HG03039 (cell line): ENCODE measurements at regions not wholly inside any gene's neighbourhood (a gene's known extent, or its start where the extent isn't known, plus 50 kb on each side); places are given as distances from the start of the nearest gene placed in this dataset.
"Not testable (repeated sequence)": the region's sequence is repeated elsewhere in the genome, so short reads cannot be mapped to it uniquely, and the experiment has no call there.

Source experiments
- ATAC-seq: cut with Tn5 transposase; IDR thresholded peaks from one replicate; pipeline ENCODE4 v1.9.1; 2021; ENCODE audit warnings: mild to moderate bottlenecking, moderate library complexity; ENCODE audit not compliant: unreplicated experiment

DNA sequence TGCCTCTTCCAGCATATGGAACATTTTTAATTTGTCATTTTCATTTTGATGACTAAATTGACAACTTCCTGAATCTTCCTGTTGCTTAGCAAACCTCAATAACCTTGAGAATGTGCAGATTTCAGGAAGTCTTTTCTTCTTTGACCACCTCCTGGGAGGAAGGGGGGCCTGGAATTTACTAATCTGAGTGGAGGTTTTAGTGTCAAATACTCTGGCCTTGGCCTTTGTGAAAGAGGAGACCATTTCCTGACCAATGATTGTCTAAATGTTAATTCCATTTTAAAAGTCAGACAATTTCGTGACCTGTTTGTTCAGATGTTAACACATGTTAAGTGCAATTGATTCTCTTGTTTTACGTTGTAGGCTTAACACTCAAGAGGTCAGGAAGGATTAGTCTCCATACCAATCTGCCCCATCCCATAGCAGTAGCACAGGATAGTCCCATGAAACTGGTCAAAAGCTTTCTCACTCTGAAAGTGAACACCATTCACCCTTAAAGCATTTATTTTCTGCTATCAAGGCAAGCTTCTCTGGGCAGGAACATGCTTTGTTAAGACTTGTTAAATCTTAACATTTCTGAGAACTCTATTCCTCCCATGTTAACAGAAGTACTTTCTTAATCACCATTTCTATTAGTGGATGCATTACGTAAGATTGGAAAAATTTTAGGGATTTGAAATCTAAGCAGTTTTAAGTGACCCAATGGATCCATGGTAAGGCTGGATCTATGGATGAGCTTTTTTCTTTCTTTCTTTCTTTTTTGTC is 219.6 kb downstream of the RND3 start:
- ATAC-seq, result no peak

DNA sequence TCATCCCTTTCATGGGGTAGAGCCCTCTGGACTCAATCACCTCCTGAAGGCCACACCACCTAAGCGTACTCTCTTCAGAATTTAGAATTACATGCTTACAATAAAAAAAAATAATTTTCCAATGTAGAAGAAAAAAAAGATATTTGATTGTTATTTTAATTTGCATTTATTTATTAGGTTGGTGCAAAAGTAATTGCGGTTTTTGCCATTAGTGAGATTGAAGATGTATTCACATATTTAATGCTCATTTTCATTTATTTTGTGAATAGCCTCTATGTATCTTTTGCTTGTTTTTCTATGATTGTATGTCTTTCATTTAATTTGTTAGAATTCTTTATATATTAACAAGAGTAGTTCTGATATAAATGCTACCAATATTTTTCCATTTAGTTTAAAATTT is 220.5 kb downstream of the RND3 start:
- no peak for ATAC-seq

DNA sequence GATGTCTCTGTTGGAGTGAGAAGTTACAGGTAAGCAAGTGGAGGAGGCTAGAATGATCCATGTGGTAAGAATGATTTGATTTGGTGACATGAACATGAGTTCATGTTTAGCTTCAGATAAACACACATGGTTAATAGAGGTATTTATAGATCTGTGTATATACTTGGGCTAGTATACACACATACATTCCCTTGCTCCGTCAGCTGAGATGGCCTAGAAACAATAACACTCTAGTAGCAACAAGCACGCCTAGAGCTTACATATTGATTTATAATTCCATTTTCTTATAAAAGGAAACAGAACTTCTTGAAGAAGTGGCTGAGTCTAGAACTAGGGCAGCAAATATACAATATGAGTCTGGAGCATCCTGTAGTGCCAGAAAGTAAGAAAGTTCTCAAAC is 223.0 kb downstream of the RND3 start:
- no peak for ATAC-seq

DNA sequence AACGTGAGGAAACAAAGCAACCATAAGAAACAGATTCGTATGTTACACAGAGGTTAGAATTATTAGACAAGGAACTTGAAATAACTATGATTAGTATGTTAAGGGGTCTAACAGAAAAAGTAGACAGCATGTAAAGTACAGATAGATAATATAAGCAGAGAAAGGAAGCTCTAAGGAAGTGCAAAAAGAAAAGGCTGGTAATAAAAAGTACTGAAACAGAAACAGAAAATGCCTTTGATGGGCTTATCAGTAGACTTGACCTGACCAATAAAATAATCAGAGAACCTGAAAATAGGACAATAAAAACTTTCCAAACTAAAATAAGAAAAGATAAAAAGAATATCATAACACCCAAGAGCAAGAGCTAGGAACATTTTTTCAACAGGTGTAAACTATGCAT is 225.8 kb downstream of the RND3 start:
- ATAC-seq, result no peak

DNA sequence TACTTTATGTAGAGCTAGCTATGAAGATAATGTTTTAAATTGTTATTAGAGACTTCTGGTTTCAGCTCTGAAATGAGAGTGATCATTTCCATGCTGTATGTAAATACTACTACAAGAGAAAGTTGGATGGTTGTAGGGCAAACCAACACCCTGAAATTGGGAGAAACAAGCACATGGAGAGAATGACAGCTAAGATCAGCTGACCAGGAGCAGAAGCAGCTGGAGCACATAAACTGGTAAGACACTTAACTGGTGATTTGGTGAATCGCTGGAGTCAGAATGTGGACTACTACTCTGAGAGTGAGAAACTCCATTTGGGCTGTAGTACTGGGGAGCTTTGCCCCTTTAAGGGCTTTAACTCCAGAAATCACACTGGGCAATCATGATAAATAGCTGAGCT is 226.8 kb downstream of the RND3 start:
- no peak for ATAC-seq

DNA sequence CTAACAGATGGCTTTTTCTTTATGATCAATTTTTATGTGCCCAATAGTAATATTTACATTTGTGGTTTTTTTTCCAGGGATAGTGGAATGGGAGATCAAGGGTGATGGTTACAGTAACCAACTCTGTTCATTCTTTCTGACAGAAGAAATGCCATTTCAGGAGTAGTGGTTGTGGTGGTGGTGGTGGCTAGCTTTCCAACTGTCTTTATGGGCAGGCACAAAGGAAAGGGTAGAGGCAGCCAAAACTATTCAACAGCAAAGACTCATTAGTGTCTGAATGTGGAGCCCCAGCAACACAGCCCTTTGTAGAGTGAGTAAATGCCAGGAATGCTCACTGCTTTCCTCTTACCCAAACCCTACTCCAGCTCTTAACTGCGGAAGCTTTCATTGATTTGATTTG is 227.7 kb downstream of the RND3 start:
- no peak for ATAC-seq

DNA sequence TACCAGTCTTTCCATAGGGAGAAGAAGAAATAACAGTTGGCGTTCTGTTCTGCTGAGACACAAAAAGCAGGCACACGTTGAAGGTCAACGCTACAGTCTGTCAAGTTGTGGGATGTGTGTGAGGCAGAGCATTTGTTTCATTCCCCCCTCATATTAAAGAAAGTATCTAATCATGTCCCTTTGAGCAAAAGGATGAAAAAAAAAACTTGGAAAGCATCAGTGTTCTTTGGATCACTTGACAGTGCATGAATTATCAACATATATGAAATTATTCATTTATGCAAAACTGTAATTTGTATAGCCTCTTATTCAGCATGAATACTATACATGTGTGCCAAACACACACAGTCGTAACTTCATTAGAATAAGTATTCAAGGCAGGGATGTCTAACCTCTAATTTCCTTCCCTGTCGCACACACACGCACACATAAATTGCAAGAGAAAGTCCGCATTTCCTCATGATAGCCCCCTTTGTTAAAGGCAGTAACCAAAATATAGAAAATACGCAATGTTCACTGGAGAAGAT is 228.6 kb downstream of the RND3 start:
- no peak for ATAC-seq

DNA sequence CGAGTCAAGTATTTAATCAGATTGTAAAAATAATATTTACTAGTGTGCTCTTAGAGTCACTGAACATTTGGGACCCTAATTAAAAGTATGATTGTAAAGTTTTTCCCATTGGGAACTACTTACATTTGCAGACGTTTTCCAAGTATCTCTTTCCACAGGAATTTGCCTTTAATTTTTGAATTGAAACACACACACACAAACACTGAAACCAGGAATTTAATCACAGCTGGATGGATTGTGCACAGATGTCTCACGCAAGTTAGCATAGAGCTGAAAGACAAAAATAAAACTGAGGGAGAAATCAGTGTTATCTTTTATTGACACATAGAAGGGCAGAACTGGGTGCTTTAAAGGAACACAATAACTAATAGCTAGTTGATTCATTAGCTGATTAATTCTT is 230.7 kb downstream of the RND3 start:
- ATAC-seq, result no peak

DNA sequence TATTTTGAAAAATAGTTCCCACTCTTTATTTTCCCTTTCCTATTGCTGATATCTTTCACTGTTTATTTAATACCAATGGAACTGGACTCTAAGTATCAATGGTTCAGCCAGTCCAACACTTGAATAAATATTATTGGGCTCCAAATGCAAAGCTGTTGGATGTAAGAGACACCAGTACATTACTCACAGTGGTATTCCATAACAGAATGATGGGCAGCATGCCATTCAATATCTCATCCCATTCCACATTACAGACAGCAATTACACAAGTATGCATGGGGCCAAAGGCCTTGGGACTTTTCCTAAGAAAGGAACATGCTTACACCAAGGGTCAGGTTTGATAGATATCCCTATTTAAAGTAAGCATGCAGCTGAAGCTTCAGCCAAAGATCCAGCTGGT is 231.9 kb downstream of the RND3 start:
- no peak for ATAC-seq

DNA sequence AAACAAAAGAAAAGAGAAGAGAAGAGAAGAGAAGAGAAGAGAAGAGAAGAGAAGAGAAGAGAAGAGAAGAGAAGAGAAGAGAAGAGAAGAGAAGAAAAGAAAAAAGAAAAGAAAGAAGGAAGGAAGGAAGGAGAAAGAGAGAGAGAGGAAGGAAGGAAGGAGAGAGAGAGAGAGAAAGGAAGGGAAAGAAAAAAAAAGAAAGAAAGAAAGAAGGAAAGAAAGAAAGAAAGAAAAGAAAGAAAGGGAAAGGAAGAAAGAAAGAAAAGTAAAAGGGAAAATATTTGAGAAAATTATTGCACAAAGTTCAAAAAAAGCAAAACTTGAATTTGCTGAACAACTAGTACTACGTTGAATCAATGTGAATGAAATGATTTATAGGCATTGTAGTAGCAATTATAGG is 237.7 kb downstream of the RND3 start:
- not testable (repeated sequence) for ATAC-seq

DNA sequence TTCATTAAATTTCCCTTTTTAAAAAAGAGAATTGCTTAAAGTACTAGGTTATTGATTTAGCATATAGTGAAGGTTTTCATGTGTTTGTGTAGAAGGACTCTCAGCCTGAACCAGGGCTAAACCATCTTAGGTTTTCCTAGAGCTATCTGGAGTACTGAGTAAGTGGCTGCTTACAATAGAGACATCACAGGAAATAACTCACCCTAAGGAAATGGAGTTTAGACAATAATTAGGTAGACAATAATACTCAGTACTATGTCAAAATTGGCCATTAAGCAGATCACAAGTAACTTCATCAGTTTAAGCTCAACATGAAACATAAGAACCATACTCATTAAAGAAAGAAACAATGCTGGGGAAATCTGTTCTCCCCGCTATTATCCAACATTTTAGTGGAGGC is 240.0 kb downstream of the RND3 start:
- no peak for ATAC-seq

DNA sequence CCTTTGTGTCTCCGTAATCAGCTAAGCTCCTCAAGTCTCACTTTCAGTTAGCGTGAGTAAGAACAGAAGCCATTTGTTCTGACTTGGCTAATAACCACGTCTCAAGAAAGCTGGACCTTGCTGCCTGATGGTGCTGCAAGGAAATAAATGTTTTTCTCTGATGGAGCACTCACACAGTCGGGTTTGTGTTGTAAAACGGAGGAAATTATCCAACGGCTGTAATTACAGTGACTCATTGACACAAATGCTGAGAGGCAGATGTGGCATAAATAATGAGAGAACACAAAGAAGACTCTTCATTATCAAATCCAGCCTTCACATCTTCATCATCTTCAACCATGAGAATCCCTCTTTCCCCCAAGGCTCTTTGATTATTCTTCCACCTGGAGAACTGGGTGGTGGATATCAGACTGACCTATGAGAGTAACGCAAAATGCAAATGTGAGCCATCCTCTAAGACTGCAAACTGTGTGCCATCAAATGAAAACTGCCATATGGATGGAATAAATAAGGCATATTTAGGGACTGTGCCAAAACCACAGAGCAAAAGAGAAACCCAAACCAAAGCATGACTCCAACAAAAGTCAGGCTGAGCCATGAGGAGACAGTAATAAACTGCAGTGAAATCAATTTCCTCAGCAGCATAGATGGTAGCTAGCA is 252.6 kb downstream of the RND3 start:
- no peak for ATAC-seq

DNA sequence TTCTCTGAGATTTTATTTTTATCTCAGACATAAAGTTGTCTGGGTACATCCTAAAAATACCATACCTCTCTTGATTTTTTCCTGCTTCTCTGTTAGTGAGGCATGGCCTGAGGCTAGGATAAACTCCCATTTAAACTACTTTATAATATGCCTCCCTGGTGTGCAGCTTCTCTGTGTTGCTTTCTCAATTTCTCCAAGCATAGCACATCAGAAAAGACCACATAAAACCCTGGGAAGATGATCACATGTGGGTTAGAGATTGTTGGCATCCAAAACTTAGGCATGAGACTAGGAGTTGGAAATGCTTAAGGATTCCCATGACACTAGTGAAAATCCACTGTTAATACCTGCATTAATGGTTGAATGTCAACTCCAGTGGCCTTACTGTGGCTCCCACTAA is 254.6 kb downstream of the RND3 start:
- ATAC-seq, result no peak

DNA sequence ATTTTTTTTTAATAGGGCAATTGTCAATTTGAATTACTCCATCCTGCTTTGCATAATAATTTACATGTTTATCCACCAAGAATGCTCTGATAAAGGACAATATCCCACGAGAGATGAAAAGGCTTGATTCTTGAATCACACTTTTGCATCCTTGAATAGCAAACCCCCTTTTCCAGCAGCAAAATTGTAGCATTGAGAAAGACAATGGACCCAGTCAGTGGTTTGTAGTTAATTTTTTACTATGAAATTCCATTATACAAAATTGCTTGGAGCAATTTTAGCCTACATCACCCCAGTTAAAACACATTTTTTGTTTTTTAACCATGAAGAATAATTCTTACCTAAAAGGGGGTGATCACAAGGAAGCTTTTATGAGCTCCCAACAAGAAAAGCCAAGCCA is 255.1 kb downstream of the RND3 start:
- no peak for ATAC-seq

DNA sequence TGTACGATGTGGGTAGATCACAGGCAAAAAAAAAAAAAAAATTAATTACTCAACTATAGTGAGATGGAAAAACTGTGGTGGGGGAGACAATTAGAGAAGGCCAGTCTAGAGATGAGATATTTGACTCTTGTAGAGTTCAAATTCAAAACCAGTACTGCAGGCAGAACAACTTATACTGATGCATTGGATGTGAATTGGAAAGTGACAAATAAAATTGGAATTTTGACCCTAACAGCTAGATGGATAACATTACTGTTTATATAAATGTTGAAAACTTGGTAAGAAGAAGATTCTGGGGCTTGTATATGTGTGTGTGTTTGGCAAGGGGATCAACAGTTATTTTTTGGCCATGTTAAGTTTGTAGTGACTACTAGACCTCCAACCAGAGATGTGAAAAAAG is 256.9 kb downstream of the RND3 start:
- no peak for ATAC-seq

DNA sequence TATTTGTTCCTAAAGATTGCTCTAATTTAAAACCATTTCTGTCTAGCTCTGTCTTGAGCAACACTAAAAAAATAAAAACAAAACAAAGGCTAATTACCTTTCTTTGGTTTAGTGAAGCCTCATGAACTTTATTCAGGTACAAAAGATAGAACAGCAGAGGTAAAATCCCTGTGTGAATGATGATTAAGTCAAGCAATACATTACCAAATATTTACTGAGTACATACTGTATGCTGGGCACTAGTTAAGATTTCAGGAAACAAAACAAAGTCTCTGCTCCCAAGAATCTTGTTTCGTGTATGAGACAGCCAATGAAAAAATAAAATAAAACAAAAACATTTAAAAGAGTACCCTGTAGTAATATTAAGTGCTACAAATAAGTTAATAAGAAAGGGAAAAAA is 257.5 kb downstream of the RND3 start:
- ATAC-seq, result no peak

DNA sequence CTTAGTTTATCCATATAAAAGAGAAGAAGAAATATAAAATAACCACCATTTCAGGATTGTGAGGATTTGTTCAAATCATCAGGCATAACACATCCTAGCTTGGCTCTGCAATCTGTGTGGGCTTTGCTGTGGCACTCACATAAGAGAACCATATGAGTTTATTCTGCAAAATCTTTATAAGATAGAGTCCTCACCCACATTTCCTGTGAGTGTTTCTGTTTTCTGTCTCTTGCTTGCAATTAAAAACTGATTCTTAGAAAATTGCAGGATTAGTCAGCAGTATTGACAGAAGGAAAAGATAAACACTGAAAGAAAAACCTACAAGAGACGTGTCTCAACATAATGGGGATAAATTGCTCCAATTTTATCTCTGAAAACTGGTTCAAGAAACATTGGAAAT is 258.5 kb downstream of the RND3 start:
- ATAC-seq, result no peak

DNA sequence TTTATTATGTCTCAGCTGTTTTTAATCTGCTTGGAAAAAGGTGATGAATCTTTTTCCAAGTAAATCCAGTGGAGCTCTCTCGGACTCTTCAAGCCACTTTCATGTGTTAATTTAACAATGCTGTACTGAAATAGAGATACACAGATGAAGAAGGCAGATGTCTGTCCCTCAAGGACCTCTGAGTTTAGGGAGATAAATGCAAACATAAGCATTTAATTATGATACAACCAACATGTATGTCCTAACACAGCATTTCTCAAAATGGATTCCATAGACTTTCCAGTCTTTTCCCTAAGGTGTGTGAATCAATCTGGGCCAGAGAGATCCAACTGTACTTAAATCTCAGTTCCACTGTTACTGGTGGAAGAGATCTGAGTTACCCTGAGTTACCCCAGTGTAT is 262.4 kb downstream of the RND3 start:
- no peak for ATAC-seq

DNA sequence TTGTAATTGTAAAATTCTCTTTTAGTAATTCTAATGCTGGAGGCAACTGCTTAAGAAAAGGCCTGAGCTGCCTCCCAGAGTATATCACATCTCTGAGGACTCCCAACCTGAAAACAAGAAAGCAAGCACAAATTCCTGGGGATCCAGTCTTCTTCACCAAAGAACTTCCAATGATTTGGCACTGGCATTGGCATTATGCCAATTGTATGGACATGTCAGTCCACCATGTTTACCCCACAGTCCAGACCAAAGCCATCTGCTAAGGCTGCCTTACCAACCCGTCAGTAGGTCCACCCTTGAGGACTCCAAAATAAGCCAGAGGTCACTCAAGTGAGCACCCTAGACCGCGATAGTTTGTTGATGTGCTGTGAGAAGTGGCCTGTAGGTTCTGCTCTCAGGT is 263.1 kb downstream of the RND3 start:
- ATAC-seq, result no peak

DNA sequence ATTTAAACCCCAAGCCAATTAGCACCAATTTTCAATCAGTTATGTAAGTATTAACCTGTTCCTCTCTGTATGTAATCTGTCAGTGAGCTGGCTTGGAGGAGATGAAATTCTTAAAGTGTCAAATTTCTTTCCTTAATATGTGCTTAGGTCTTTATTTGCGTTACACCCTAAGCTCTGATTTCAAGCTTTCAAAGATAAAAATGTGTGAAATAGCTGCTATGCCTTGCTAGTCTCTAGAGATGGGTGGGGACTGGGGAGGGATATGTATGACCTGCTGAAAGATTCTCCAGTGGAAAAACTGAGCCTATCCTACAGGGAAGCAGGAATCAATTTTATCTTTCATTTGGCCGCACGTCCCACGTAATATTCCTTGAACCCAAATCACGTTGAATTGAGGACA is 264.5 kb downstream of the RND3 start:
- ATAC-seq, result no peak

DNA sequence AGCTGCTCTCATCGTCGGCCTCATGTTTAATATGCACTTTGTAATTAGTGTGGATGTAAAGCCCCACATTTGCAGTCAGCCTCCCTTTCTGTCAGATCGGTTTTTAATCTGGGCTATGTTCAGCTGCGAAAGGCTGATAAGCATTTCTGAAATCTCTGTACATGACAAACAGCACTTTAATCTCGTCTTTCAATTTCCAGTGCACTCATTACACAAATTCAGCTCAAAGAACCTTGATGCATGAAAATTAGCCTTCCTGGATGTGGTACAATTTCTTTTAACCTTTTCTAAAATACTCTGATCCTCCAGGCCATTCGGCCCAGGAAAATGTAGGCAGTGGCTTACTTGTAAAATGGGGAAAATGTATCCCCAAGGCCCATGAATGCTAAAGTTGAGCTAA is 265.1 kb downstream of the RND3 start:
- no peak for ATAC-seq

DNA sequence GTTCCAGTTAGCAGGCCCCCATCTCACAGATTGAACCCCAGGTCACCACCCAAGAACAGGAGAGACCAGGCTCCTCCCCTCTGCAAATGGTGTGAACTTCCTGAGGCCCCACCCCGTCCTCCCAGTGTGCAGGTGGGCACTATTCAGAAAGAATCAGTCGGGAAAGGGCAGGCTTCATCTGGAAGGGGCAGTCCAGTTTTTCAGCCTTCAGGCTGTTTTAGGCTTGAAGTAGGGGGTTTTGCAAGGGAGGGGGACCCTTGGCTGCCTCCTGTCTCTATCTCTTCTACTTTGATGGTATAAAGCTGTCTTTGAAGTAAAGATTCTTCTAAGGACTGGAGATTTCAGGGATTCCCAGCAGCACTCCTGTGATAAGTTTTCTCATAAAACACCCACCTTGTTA is 267.6 kb downstream of the RND3 start:
- no peak for ATAC-seq

DNA sequence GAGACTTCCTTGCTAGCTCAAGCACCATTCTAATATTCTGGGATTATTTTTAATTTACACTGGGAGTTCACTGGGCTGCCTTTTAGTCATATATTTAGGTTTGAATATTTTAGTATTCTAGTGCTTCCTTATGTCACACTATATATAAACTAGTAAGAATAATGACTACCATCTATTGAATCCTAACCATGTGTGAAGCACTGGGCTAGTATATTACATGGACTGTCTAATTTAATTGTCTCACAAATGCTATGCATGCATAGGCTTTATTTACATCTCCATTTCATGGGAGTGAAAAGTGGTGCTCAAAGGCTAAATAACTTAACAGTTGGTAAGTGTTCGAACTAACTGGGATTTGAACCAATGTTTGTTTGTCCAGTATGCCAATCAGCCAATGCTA is 272.4 kb downstream of the RND3 start:
- ATAC-seq, result no peak
